ENCODE measurements at regions not wholly inside any gene's neighbourhood (a gene's known extent, or its start where the extent isn't known, plus 50 kb on each side); places are given as distances from the start of the nearest gene placed in this dataset.

GRCh38 chr4:52292245-52292644 lies 241.1 kb downstream of the SPATA18 start:
- no peak for TF ChIP-seq FOXA1 (IDR thresholded peaks at IDR 0.05)
- no peak for TF ChIP-seq CTCF (IDR thresholded peaks at IDR 0.05; ENCODE audit: low read depth, low read length, missing input control)
- no peak for TF ChIP-seq ATF3 (IDR thresholded peaks at IDR 0.05)
- TF ChIP-seq HNF4G (IDR thresholded peaks at IDR 0.05), result no peak
- no peak for TF ChIP-seq TAF1 (conservative IDR thresholded peaks at IDR 0.05)
- no peak for TF ChIP-seq JUND (IDR thresholded peaks at IDR 0.05)

Measured in liver (tissue), 3 donors.